ENCODE measurements at regions not wholly inside any gene's neighbourhood (a gene's known extent, or its start where the extent isn't known, plus 50 kb on each side); places are given as distances from the start of the nearest gene placed in this dataset.

GRCh38 chr1:229207916-229208315 is 63.0 kb upstream of the RAB4A start:
- 91 to 92% methylated on average over 2 to 3 of the region's 3 CpGs for WGBS, 2 donors (ENCODE audit: low coverage in 1 of 2)
- no peak for TF ChIP-seq POLR2A (IDR thresholded peaks at IDR 0.05)
- TF ChIP-seq EP300 (IDR thresholded peaks at IDR 0.05; ENCODE audit: low read depth) = no peak
- no peak for TF ChIP-seq CTCF (IDR thresholded peaks at IDR 0.05)
- TF ChIP-seq POLR2AphosphoS5 (IDR thresholded peaks at IDR 0.05) = no peak
- DNase-seq = no peak
- H3K36me3 ChIP-seq = no peaks in the 10 kb centered on the region
- no peaks in the 10 kb centered on the region for H3K9me3 ChIP-seq
- intact Hi-C loops (cut with DNase I; ENCODE audit: low total_unique reads) (no loop called here), in situ Hi-C loops (cut with MboI; ENCODE audit: low pct_ligation_motif_present in 1 of 4, low pct_unique_long_range_greater_than_20kb in 1 of 4, low sequenced_read_pairs in 3 of 4) (no loop called here)
- no peaks in the 10 kb centered on the region for H3K27me3 ChIP-seq
- no peak overlapping the region for H3K27ac ChIP-seq
- no peaks in the 10 kb centered on the region for H3K4me1 ChIP-seq
- H3K4me3 ChIP-seq = no peak overlapping the region

GRCh38 chr1:229208481-229208880 is 62.4 kb upstream of the RAB4A start:
- no peak overlapping the region for H3K4me3 ChIP-seq
- intact Hi-C loops (cut with DNase I; ENCODE audit: low total_unique reads) (no loop called here), in situ Hi-C loops (cut with MboI; ENCODE audit: low pct_ligation_motif_present in 1 of 4, low pct_unique_long_range_greater_than_20kb in 1 of 4, low sequenced_read_pairs in 3 of 4) (no loop called here)
- no peaks in the 10 kb centered on the region for H3K9me3 ChIP-seq
- no peak for TF ChIP-seq POLR2AphosphoS5 (IDR thresholded peaks at IDR 0.05)
- H3K27me3 ChIP-seq = no peaks in the 10 kb centered on the region
- no peak overlapping the region for H3K27ac ChIP-seq
- DNase-seq = no peak
- no peaks in the 10 kb centered on the region for H3K4me1 ChIP-seq
- H3K36me3 ChIP-seq = no peaks in the 10 kb centered on the region
- WGBS, 2 donors (ENCODE audit: low coverage in 1 of 2) = 59 to 79% methylated on average over 3 of the region's 3 CpGs

GRCh38 chr1:229209386-229209785 is 61.5 kb upstream of the RAB4A start:
- no peaks in the 10 kb centered on the region for H3K4me1 ChIP-seq
- no peak overlapping the region for H3K4me3 ChIP-seq
- no peak for TF ChIP-seq POLR2A (IDR thresholded peaks at IDR 0.05)
- TF ChIP-seq EP300 (IDR thresholded peaks at IDR 0.05; ENCODE audit: low read depth) = no peak
- DNase-seq = no peak
- H3K27ac ChIP-seq = no peak overlapping the region
- no peaks in the 10 kb centered on the region for H3K9me3 ChIP-seq
- intact Hi-C loops (cut with DNase I; ENCODE audit: low total_unique reads) (no loop called here), in situ Hi-C loops (cut with MboI; ENCODE audit: low pct_ligation_motif_present in 1 of 4, low pct_unique_long_range_greater_than_20kb in 1 of 4, low sequenced_read_pairs in 3 of 4) (no loop called here)
- no peaks in the 10 kb centered on the region for H3K36me3 ChIP-seq
- 53 to 80% methylated on average over 2 to 4 of the region's 4 CpGs for WGBS, 2 donors (ENCODE audit: low coverage in 1 of 2)
- H3K27me3 ChIP-seq = no peaks in the 10 kb centered on the region

- no peak overlapping the region for H3K4me3 ChIP-seq
- no peaks in the 10 kb centered on the region for H3K9me3 ChIP-seq
- in situ Hi-C loops (cut with MboI; ENCODE audit: low pct_ligation_motif_present in 1 of 4, low pct_unique_long_range_greater_than_20kb in 1 of 4, low sequenced_read_pairs in 3 of 4) (no loop called here), intact Hi-C loops (cut with DNase I; ENCODE audit: low total_unique reads) (no loop called here)
- H3K4me1 ChIP-seq = no peaks in the 10 kb centered on the region
- no peaks in the 10 kb centered on the region for H3K36me3 ChIP-seq
- TF ChIP-seq EP300 (IDR thresholded peaks at IDR 0.05; ENCODE audit: low read depth) (no peak), POLR2A (IDR thresholded peaks at IDR 0.05) (no peak)
- WGBS, 2 donors (ENCODE audit: low coverage in 1 of 2) = 93 to 100% methylated on average over 1 to 4 of the region's 4 CpGs
- DNase-seq = no peak
- no peaks in the 10 kb centered on the region for H3K27me3 ChIP-seq
- H3K27ac ChIP-seq = no peak overlapping the region
Observed at GRCh38 chr1:229209816-229210215, 61.1 kb upstream of the RAB4A start.

- TF ChIP-seq EP300 (IDR thresholded peaks at IDR 0.05; ENCODE audit: low read depth) = no peak
- TF ChIP-seq POLR2A (IDR thresholded peaks at IDR 0.05) = no peak
- TF ChIP-seq POLR2AphosphoS5 (IDR thresholded peaks at IDR 0.05) = no peak
- TF ChIP-seq CTCF (IDR thresholded peaks at IDR 0.05) = no peak
- intact Hi-C loops (cut with DNase I; ENCODE audit: low total_unique reads) (no loop called here), in situ Hi-C loops (cut with MboI; ENCODE audit: low pct_ligation_motif_present in 1 of 4, low pct_unique_long_range_greater_than_20kb in 1 of 4, low sequenced_read_pairs in 3 of 4) (no loop called here)
- no peak overlapping the region for H3K4me3 ChIP-seq
- 88 to 100% methylated on average over 2 of the region's 2 CpGs for WGBS, 2 donors (ENCODE audit: low coverage in 1 of 2)
- no peaks in the 10 kb centered on the region for H3K36me3 ChIP-seq
- H3K9me3 ChIP-seq = no peaks in the 10 kb centered on the region
- H3K27ac ChIP-seq = no peak overlapping the region
- H3K4me1 ChIP-seq = no peaks in the 10 kb centered on the region
- DNase-seq = no peak
- no peaks in the 10 kb centered on the region for H3K27me3 ChIP-seq
Observed at GRCh38 chr1:229210844-229211243, 60.1 kb upstream of the RAB4A start.

GRCh38 chr1:229213797-229214196 is 57.1 kb upstream of the RAB4A start:
- no peaks in the 10 kb centered on the region for H3K4me1 ChIP-seq
- intact Hi-C loops (cut with DNase I; ENCODE audit: low total_unique reads) = no loop called here
- no peak overlapping the region for H3K27ac ChIP-seq
- 79 to 94% methylated on average over 2 of the region's 2 CpGs for WGBS, 2 donors (ENCODE audit: low coverage in 1 of 2)
- in situ Hi-C loops (cut with MboI; ENCODE audit: low pct_ligation_motif_present in 1 of 4, low pct_unique_long_range_greater_than_20kb in 1 of 4, low sequenced_read_pairs in 3 of 4) = no loop called here
- DNase-seq = no peak
- TF ChIP-seq POLR2AphosphoS5 (IDR thresholded peaks at IDR 0.05) (no peak), POLR2A (IDR thresholded peaks at IDR 0.05) (no peak), CTCF (IDR thresholded peaks at IDR 0.05) (no peak)
- no peaks in the 10 kb centered on the region for H3K9me3 ChIP-seq
- no peak overlapping the region for H3K4me3 ChIP-seq
- H3K27me3 ChIP-seq = no peaks in the 10 kb centered on the region
- H3K36me3 ChIP-seq = no peaks in the 10 kb centered on the region
